OCI-LY7 (cell line): ENCODE measurements at regions not wholly inside any gene's neighbourhood (a gene's known extent, or its start where the extent isn't known, plus 50 kb on each side); places are given as distances from the start of the nearest gene placed in this dataset.

Source experiments
- BruUV-seq: library from RNA; stranded (reverse); fragments of 400-500 nt; replicated peaks from 2 replicates; lab custom pipeline; 2021; lab: Mats Ljungman, UMichigan
- CTCF ChIA-PET: fragments of 300-600 bp; sonication (Branson Sonifier 250); formaldehyde crosslinking; loops from one replicate; lab custom pipeline; 2022; ENCODE audit warnings: antibody characterized with exemption; ENCODE audit not compliant: unreplicated experiment; lab: Charles Lee
- POLR2A ChIA-PET: fragments of 300-600 bp; sonication (Branson Sonifier 250); formaldehyde crosslinking; loops from one replicate; lab custom pipeline; 2022; ENCODE audit warnings: antibody characterized with exemption; lab: Charles Lee
- DNase-seq: peaks from one replicate; pipeline ENCODE4 v3.0.0-alpha.2; 2015; ENCODE audit warnings: low spot score
- H2AFZ ChIP-seq: fragments of 200-600 bp; sonication (generic), shearing (Covaris generic); 2 replicates; pipeline ENCODE4 v1.6.1; 2014; ENCODE audit warnings: mild to moderate bottlenecking, antibody characterized with exemption, low read length, moderate library complexity
- H3K27ac ChIP-seq: fragments of 200-600 bp; sonication (generic); 2 replicates; pipeline ENCODE4 v1.5.1; 2014; ENCODE audit warnings: mixed run types, low read depth, mild to moderate bottlenecking, moderate library complexity, low read length, inconsistent platforms; ENCODE audit not compliant: poor library complexity, severe bottlenecking
- H3K36me3 ChIP-seq: fragments of 200-600 bp; sonication (generic); 2 replicates; pipeline ENCODE4 v1.6.1; 2014; ENCODE audit warnings: mild to moderate bottlenecking, antibody characterized with exemption, low read length, moderate library complexity, mixed read lengths; ENCODE audit not compliant: insufficient read depth
- H3K4me1 ChIP-seq: fragments of 200-600 bp; sonication (generic); 2 replicates; pipeline ENCODE4 v1.5.1; 2014; ENCODE audit warnings: mild to moderate bottlenecking, low read length; ENCODE audit not compliant: insufficient read depth, poor library complexity, severe bottlenecking
- H3K4me2 ChIP-seq: fragments of 200-600 bp; sonication (generic); 2 replicates; pipeline ENCODE4 v1.6.1; 2014; ENCODE audit warnings: mild to moderate bottlenecking, low read length
- H3K4me3 ChIP-seq: fragments of 200-600 bp; sonication (generic); 2 replicates; pipeline ENCODE4 v1.5.1; 2014; ENCODE audit warnings: mild to moderate bottlenecking, low read depth, low read length; ENCODE audit not compliant: poor library complexity, severe bottlenecking
- H3K79me2 ChIP-seq: fragments of 200-600 bp; sonication (generic); 2 replicates; pipeline ENCODE4 v1.6.1; 2016; ENCODE audit warnings: low read depth, mild to moderate bottlenecking, low read length, moderate library complexity, mixed read lengths; ENCODE audit not compliant: insufficient read depth
- H3K9me2 ChIP-seq: fragments of 200-600 bp; sonication (generic); 2 replicates; pipeline ENCODE4 v1.6.1; 2016; ENCODE audit warnings: mild to moderate bottlenecking, low read length, mixed read lengths; ENCODE audit not compliant: insufficient read depth
- H3K9me3 ChIP-seq: fragments of 200-600 bp; sonication (generic); 2 replicates; pipeline ENCODE4 v1.6.1; 2014; ENCODE audit warnings: mild to moderate bottlenecking, mixed run types, low read length, mixed read lengths
- H4K20me1 ChIP-seq: fragments of 200-600 bp; sonication (generic); 2 replicates; pipeline ENCODE4 v1.6.1; 2014; ENCODE audit warnings: mild to moderate bottlenecking, antibody characterized with exemption, low read length, moderate library complexity, mixed read lengths; ENCODE audit not compliant: insufficient read depth
- CTCF ChIP-seq: fragments of 200-600 bp; sonication (generic); conservative IDR thresholded peaks from 2 replicates; pipeline ENCODE4 v1.5.1; 2014; ENCODE audit warnings: mild to moderate bottlenecking, antibody characterized with exemption, low read length, moderate library complexity, mixed read lengths
- EZH2phosphoT487 ChIP-seq: fragments of 200-600 bp; sonication (generic); IDR thresholded peaks from 2 replicates; pipeline ENCODE4 v1.6.1; 2018; ENCODE audit warnings: low read depth, borderline replicate concordance, mild to moderate bottlenecking, mixed run types, antibody characterized with exemption, low read length, moderate library complexity, mixed read lengths
- intact Hi-C: fragments of 100-400 bp; cut with micrococcal nuclease; formaldehyde crosslinking; loops from one replicate; pipeline ENCODE4 v1.10.0; 2022; ENCODE audit not compliant: unreplicated experiment

- H3K27ac ChIP-seq, result no peak overlapping the region
- no peaks in the 10 kb centered on the region for H4K20me1 ChIP-seq
- H3K4me1 ChIP-seq, result no peaks in the 10 kb centered on the region
- no peak overlapping the region for H3K4me3 ChIP-seq
- ChIA-PET POLR2A (interaction anchor here (1.9 kb wide), 1 partner anchor 9 kb away, joined by 5 read pairs; no protein-coding TSS in a partner anchor), CTCF (no interaction called here)
- no TSS peak for BruUV-seq
- no peaks in the 10 kb centered on the region for H3K9me2 ChIP-seq
- intact Hi-C loops, result no loop called here
- TF ChIP-seq CTCF (no peak), EZH2phosphoT487 (no peak)
- DNase-seq, result no peak
- no peak overlapping the region for H3K4me2 ChIP-seq
- H3K9me3 ChIP-seq, result no peaks in the 10 kb centered on the region
- no peak overlapping the region for H2AFZ ChIP-seq
- H3K79me2 ChIP-seq, result no peaks in the 10 kb centered on the region
- H3K36me3 ChIP-seq, result no peaks in the 10 kb centered on the region
Observed at GRCh38 chr2:196329959-196330358, 158.6 kb upstream of the STK17B start.

- no peaks in the 10 kb centered on the region for H4K20me1 ChIP-seq
- TF ChIP-seq CTCF, result no peak
- TF ChIP-seq EZH2phosphoT487, result no peak
- DNase-seq, result no peak
- no peak overlapping the region for H3K4me2 ChIP-seq
- H3K4me3 ChIP-seq, result no peak overlapping the region
- no peaks in the 10 kb centered on the region for H3K36me3 ChIP-seq
- CTCF ChIA-PET, result no interaction called here
- no peaks in the 10 kb centered on the region for H3K4me1 ChIP-seq
- no peak overlapping the region for H2AFZ ChIP-seq
- intact Hi-C loops, result no loop called here
- POLR2A ChIA-PET, result no interaction called here
- H3K27ac ChIP-seq, result no peak overlapping the region
- H3K9me3 ChIP-seq, result no peaks in the 10 kb centered on the region
- no peaks in the 10 kb centered on the region for H3K79me2 ChIP-seq
- no TSS peak for BruUV-seq
- H3K9me2 ChIP-seq, result no peaks in the 10 kb centered on the region
Observed at GRCh38 chr2:196330645-196331044, 159.3 kb upstream of the STK17B start.

- Histone ChIP-seq H3K9me3 (no peaks in the 10 kb centered on the region), H3K27ac (no peak overlapping the region), H3K79me2 (no peaks in the 10 kb centered on the region), H2AFZ (no peak overlapping the region), H4K20me1 (no peaks in the 10 kb centered on the region), H3K4me3 (no peak overlapping the region), H3K36me3 (no peaks in the 10 kb centered on the region), H3K4me2 (no peak overlapping the region), H3K9me2 (no peaks in the 10 kb centered on the region), H3K4me1 (no peaks in the 10 kb centered on the region)
- no peak for DNase-seq
- TF ChIP-seq CTCF (no peak), EZH2phosphoT487 (no peak)
- ChIA-PET POLR2A (interaction anchor here (0.6 kb wide), 1 partner anchor 222 kb away, joined by 4 read pairs; no protein-coding TSS in a partner anchor), CTCF (no interaction called here)
- no TSS peak for BruUV-seq
- intact Hi-C loops, result no loop called here
Observed at GRCh38 chr2:196331143-196331542, 159.8 kb upstream of the STK17B start.
